GM12873 (cell line): ENCODE measurements at regions not wholly inside any gene's neighbourhood (a gene's known extent, or its start where the extent isn't known, plus 50 kb on each side); places are given as distances from the start of the nearest gene placed in this dataset.

Experiments
- TF ChIP-seq, protein P1 (sequence below): IDR thresholded peaks from 2 replicates; pipeline ENCODE4 v1.5.1; 2012; ENCODE audit warnings: low read depth, mild to moderate bottlenecking, moderate library complexity, low read length, control low read depth; ENCODE audit not compliant: insufficient read depth; ENCODE audit errors: missing control alignments

DNA sequence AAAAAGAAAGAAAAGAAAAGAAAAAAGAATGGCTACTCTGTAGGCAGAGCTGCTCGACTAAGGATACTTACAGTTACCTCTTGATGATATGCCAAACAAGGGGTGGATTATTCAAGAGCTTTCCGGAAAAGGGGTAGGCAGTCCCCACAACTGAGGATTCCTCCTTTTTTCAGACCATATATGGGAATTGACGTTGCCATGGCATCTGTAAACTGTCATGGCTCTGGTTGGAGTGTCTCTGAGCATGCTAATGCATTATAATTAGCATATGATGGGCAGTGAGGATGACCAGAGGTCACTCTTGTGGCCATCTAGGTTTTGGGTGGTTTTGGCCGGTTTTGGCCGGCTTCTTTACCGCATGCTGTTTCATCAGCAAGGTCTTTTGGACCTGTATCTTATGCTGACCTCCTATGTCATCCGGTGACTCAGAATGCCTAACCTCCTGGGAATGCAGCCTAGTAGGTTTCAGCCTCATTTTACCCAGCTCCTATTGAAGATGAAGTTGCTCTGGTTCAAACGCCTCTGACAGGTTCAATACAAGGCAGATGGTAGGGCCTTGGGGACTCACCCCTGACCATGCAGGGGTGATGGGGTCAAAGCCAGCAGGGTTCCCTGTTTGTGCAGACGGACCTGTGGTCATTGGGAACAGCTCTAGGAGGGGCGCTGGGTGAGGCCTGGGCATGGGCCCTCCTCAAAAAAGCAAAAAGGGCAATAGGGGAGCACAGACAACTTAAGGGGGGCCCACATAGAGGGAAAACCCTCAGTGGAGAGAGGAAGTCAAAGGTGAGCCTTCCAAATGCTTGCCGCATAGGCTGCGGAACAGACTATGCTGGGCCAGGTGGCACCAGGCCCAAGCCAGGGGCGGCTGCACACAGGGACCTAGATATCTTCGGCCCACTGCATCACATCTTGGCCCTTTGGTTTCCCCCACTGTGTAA is 251.2 kb upstream of the RAB6C start:
- TF ChIP-seq, protein P1, sequence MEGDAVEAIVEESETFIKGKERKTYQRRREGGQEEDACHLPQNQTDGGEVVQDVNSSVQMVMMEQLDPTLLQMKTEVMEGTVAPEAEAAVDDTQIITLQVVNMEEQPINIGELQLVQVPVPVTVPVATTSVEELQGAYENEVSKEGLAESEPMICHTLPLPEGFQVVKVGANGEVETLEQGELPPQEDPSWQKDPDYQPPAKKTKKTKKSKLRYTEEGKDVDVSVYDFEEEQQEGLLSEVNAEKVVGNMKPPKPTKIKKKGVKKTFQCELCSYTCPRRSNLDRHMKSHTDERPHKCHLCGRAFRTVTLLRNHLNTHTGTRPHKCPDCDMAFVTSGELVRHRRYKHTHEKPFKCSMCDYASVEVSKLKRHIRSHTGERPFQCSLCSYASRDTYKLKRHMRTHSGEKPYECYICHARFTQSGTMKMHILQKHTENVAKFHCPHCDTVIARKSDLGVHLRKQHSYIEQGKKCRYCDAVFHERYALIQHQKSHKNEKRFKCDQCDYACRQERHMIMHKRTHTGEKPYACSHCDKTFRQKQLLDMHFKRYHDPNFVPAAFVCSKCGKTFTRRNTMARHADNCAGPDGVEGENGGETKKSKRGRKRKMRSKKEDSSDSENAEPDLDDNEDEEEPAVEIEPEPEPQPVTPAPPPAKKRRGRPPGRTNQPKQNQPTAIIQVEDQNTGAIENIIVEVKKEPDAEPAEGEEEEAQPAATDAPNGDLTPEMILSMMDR = no peak

- TF ChIP-seq, protein P1 = no peak
Measured at GRCh38 chr2:129729011-129729410, 250.5 kb upstream of the RAB6C start.

DNA sequence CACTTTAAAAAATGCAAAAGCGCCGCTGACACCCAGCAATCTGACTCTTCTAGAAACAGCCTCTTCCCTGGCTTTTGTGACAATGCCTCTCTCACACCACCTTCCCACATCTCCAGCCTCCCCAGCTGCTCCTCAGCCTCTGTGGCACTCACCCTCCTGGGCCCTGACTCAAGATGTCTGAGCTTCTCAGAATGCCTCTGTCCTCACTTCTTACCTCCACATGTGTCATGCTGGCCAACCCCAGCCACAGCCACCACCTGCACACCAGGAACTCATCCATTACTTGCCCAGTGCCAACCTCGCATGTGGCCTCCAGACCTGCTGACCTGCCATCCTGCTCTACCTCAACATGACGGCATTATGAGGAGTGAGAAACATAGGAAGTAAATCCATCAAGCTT is 249.8 kb upstream of the RAB6C start:
- TF ChIP-seq, protein P1 = no peak

DNA sequence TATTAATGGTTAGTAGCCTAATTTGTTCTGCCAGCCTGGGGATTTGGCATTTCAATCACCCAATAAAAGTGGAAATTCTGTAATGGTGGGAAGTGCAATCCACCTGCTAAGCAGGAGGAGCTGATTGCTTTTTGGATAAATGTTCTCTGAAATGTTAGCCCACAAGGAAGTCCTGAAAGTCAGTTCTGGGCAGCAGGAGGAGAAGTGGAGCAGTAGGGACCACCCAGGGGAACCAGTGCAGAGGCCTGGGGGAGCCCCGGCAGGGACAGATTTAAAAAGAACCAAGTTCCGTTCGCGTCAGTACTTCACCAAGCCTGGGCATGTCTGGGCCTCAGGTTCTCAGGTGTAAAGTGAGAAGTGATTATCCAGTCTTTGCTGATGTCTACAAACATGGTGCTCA is 248.5 kb upstream of the RAB6C start:
- TF ChIP-seq, protein P1 = no peak

- TF ChIP-seq, protein P1 = no peak
Measured at GRCh38 chr2:129731907-129732629, 247.4 kb upstream of the RAB6C start.

- TF ChIP-seq, protein P1 = no peak
Measured at GRCh38 chr2:129732630-129733026, 246.8 kb upstream of the RAB6C start.

DNA sequence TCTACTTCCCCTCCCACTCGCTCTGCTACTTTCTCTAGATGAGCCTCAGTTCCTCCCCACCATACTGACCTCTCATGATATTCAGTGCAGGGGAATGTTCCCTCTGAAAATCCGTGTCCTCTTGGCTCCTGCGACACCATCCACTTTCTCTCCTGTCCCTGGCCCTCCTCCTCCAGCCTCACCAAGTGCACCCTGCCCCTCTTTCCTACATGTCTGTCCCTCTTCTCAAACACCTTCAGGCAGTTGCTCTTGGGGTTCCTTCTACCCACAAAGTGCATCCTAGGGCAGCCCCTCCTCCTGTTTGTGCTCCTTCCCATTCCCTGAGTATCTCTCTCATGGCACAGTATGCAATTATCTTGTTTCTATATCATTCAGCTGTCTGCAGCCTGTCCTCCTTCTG is 246.4 kb upstream of the RAB6C start:
- TF ChIP-seq, protein P1 = no peak
